DND-41 (cell line): ENCODE measurements at regions not wholly inside any gene's neighbourhood (a gene's known extent, or its start where the extent isn't known, plus 50 kb on each side); places are given as distances from the start of the nearest gene placed in this dataset.

ENCODE experiments used
- ATAC-seq: fragments of 200-7000 bp; cut with Tn5 transposase; 3 replicates; pipeline ENCODE4 v1.9.1; 2021; ENCODE audit warnings: low read depth; ENCODE audit not compliant: insufficient read depth
- DNase-seq: peaks from one replicate; pipeline ENCODE4 v3.0.0-alpha.2; 2020
- H2AFZ ChIP-seq: 2 replicates; pipeline ENCODE4 v1.6.0; 2012; ENCODE audit warnings: low read depth, low read length
- H3K27ac ChIP-seq: 2 replicates; pipeline ENCODE4 v1.5.1; 2012; ENCODE audit warnings: low read length, inconsistent platforms
- H3K27me3 ChIP-seq: fragments of 200-600 bp; sonication (generic); 2 replicates; pipeline ENCODE4 v1.6.0; 2012; ENCODE audit warnings: low read length, mild to moderate bottlenecking, inconsistent platforms; ENCODE audit not compliant: insufficient read depth, poor library complexity
- H3K36me3 ChIP-seq: 2 replicates; pipeline ENCODE4 v1.5.1; 2012; ENCODE audit warnings: low read length, inconsistent platforms; ENCODE audit not compliant: insufficient read depth
- H3K4me1 ChIP-seq: 2 replicates; pipeline ENCODE4 v1.5.1; 2012; ENCODE audit warnings: mild to moderate bottlenecking, low read length; ENCODE audit not compliant: insufficient read depth
- H3K4me2 ChIP-seq: 2 replicates; pipeline ENCODE4 v1.6.0; 2012; ENCODE audit warnings: mild to moderate bottlenecking, moderate library complexity, low read length, inconsistent platforms; ENCODE audit not compliant: insufficient read depth
- H3K4me3 ChIP-seq, 2 experiments: fragments of 200-600 bp in 1 of 2; shearing (Covaris generic) in 1 of 2; 2 replicates each; pipeline ENCODE4 v1.5.1; 2012 to 2016; ENCODE audit warnings: inconsistent platforms in 2 of 2, low read length in 2 of 2, mild to moderate bottlenecking in 2 of 2, low read depth in 1 of 2, moderate library complexity in 1 of 2
- H3K79me2 ChIP-seq: 2 replicates; pipeline ENCODE4 v1.6.0; 2012; ENCODE audit warnings: low read length, inconsistent platforms; ENCODE audit not compliant: insufficient read depth
- H3K9ac ChIP-seq: 2 replicates; pipeline ENCODE4 v1.6.0; 2012; ENCODE audit warnings: low read depth, mild to moderate bottlenecking, inconsistent platforms, low read length, moderate library complexity
- H3K9me3 ChIP-seq: 2 replicates; pipeline ENCODE4 v1.5.1; 2012; ENCODE audit warnings: low read length, moderate library complexity, mild to moderate bottlenecking, inconsistent platforms; ENCODE audit not compliant: insufficient read depth, severe bottlenecking
- H4K20me1 ChIP-seq: 2 replicates; pipeline ENCODE4 v1.6.0; 2012; ENCODE audit warnings: low read length; ENCODE audit not compliant: insufficient read depth
- CTCF ChIP-seq: IDR thresholded peaks from 2 replicates; pipeline ENCODE4 v1.5.1; 2012; ENCODE audit warnings: borderline replicate concordance, low read length, moderate library complexity, mild to moderate bottlenecking; ENCODE audit not compliant: poor library complexity, severe bottlenecking; ENCODE audit errors: extremely low read depth
- EZH2 ChIP-seq: IDR thresholded peaks from 3 replicates; pipeline ENCODE4 v1.6.1; 2012; ENCODE audit warnings: borderline replicate concordance, low read depth, mild to moderate bottlenecking, moderate library complexity, low read length, inconsistent platforms; ENCODE audit not compliant: severe bottlenecking

- Histone ChIP-seq H3K79me2 (no peaks in the 10 kb centered on the region), H3K9me3 (no peaks in the 10 kb centered on the region), H3K4me2 (no peak overlapping the region), H2AFZ (no peak overlapping the region), H3K4me3 (no peak overlapping the region), H3K9ac (no peak overlapping the region), H3K36me3 (no peaks in the 10 kb centered on the region), H4K20me1 (no peaks in the 10 kb centered on the region), H3K27me3 (no peaks in the 10 kb centered on the region), H3K27ac (no peak overlapping the region), H3K4me1 (no peaks in the 10 kb centered on the region)
- no peak for TF ChIP-seq CTCF
- no peak for TF ChIP-seq EZH2
- ATAC-seq = no peak
- DNase-seq = no peak
Observed at GRCh38 chrX:1094566-1095333, 117.7 kb downstream of the CRLF2 start.

- no peaks in the 10 kb centered on the region for H4K20me1 ChIP-seq
- no peak for DNase-seq
- TF ChIP-seq CTCF (no peak), EZH2 (no peak)
- H3K4me1 ChIP-seq = no peaks in the 10 kb centered on the region
- no peak overlapping the region for H3K9ac ChIP-seq
- no peak overlapping the region for H2AFZ ChIP-seq
- no peak overlapping the region for H3K4me3 ChIP-seq
- no peak for ATAC-seq
- H3K27ac ChIP-seq = no peak overlapping the region
- no peaks in the 10 kb centered on the region for H3K79me2 ChIP-seq
- no peak overlapping the region for H3K4me2 ChIP-seq
- no peaks in the 10 kb centered on the region for H3K27me3 ChIP-seq
- no peaks in the 10 kb centered on the region for H3K9me3 ChIP-seq
- no peaks in the 10 kb centered on the region for H3K36me3 ChIP-seq
Observed at GRCh38 chrX:1093586-1094421, 118.6 kb downstream of the CRLF2 start.

GRCh38 chrX:1093121-1093520 is 119.3 kb downstream of the CRLF2 start:
- no peak for TF ChIP-seq CTCF
- no peak for TF ChIP-seq EZH2
- no peak overlapping the region for H3K9ac ChIP-seq
- ATAC-seq (no peak), DNase-seq (no peak)
- H3K79me2 ChIP-seq = no peaks in the 10 kb centered on the region
- no peak overlapping the region for H3K4me3 ChIP-seq
- H3K4me2 ChIP-seq = no peak overlapping the region
- no peaks in the 10 kb centered on the region for H3K27me3 ChIP-seq
- H3K27ac ChIP-seq = no peak overlapping the region
- no peaks in the 10 kb centered on the region for H3K4me1 ChIP-seq
- no peaks in the 10 kb centered on the region for H3K9me3 ChIP-seq
- no peak overlapping the region for H2AFZ ChIP-seq
- no peaks in the 10 kb centered on the region for H3K36me3 ChIP-seq
- no peaks in the 10 kb centered on the region for H4K20me1 ChIP-seq
